HPDE6-E6E7 (cell line): ENCODE measurements at regions not wholly inside any gene's neighbourhood (a gene's known extent, or its start where the extent isn't known, plus 50 kb on each side); places are given as distances from the start of the nearest gene placed in this dataset.
"Not testable (repeated sequence)": the region's sequence is repeated elsewhere in the genome, so short reads cannot be mapped to it uniquely, and the experiment has no call there.

ENCODE experiments used
- DNase-seq: peaks from one replicate; pipeline ENCODE4 v3.0.0; 2011; ENCODE audit warnings: missing footprints; ENCODE audit errors: extremely low spot score

DNA sequence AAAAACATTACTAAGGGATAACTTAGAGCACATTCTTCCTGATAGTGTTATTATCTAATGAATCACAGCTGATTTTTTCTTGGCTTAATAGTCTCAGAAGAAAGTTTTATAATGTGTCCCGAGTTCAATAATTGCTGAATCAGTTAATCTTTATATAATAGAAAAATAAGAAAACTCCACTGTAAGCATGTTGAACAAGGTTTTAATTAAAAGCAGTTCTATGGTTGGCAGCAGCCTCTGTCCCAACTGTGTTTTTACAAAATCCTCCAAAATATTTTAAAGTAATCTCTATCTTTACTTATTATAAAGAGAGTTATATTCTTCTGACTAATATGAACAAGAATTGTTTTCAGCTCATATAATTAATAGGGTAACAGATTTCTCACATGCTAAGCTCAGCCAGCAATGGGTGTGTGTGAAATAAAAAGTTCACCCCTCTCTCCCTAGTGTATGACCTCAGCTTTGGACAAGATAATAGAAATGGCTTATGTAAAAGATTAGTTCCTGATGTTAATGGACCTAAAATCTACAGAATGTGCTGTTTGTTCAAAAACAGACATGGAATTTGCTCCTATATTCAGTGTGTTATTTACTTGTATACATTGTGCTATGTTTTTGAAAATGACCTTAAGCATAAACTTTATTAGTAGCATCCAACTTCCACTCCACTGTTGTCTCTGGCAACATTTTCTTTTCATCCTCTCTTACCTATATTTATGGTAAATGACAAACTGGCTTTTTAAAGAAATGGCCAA is 67.1 kb upstream of the DCN start:
- DNase-seq = no peak

- no peak for DNase-seq
Observed at GRCh38 chr12:91249054-91249453, 66.4 kb upstream of the DCN start.

DNA sequence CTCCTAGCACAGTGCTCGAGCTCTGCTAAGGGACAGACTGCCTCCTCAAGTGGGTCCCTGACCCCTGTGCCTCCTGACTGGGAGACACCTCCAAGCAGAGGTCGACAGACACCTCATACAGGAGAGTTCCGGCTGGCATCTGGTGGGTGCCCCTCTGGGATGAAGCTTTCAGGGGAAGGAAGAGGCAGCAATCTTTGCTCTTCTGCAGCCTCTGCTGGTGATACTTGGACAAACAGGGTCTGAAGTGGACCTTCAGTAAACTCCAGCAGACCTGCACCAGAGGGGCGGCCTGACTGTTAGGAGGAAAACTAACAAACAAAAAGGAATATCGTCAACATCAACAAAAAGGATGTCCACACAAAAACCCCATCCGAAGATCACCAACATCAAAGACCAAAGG is 60.6 kb upstream of the DCN start:
- DNase-seq = not testable (repeated sequence)

DNA sequence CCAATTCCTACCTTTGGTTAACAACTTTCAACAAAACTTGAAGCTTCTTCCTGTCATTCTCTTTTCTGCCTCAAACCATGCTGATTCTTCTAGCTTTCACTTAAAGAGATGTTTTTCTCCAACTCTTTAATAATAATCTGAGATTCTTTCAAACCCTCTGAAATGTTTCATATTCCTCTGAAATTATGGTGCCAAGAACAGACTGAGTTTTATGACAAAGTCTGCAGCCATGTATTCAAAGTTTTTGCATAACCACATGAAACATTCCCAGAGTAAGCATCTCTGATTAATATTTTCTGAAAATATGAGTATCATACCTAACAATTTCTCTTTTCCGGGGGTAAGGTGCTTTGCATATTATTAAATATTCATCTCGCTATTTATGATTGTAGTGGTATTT is 59.1 kb upstream of the DCN start:
- DNase-seq = no peak

DNA sequence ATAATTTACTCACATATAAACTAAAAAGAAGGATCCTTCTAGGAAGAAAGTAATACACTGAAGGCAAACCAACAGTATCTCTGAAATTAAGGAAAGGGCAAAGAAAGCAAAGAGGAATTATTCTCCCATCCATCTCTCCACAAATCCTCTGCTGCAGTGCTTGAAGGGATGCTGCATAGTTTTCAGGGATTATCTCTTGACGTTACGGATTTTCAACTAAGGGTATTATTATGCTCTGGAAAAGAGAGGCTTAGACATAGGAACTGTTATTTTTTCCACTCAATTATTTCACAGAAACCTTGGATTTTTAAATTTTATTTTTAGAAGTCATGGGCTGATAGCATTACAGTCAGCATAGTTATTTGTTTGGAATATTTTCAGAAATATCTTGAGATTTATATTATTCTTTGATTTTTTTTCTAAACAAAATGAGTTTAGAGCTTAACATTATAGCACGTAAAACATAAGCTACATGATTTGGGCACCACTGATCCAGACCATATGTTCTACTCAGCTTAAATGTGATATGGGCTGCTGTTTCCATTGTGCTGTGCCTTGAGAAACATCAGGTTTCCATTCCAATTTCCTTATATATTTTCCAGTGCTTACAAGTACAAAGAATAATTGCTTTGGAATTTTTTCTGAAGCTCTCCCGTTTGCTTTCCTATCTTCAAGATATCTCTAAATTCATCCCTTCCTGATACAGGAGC is 57.9 kb upstream of the DCN start:
- DNase-seq = no peak

GRCh38 chr12:91239481-91239880 is 56.9 kb upstream of the DCN start:
- no peak for DNase-seq
